ENCODE measurements at regions not wholly inside any gene's neighbourhood (a gene's known extent, or its start where the extent isn't known, plus 50 kb on each side); places are given as distances from the start of the nearest gene placed in this dataset.

DNA sequence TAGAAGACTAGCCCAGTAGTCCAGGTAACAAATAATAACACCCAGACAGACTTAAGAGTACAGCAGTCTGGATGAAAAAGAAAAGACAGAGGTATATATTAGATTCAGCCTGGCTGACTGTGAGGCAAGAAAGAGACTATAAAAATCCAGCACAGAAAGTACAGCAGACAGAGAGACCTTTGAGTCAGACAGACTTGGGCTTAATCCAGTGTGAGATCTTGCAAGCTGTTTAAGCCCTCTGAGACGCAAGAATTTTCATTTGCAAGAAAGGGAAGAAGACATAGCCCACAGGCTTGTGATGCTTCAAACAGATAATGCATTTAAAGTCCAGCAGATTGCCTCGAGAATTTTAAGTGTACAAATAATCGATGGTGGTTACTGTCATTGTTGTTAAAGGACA, 471.4 kb downstream of the LIG4 start:
- TF ChIP-seq, protein P1, sequence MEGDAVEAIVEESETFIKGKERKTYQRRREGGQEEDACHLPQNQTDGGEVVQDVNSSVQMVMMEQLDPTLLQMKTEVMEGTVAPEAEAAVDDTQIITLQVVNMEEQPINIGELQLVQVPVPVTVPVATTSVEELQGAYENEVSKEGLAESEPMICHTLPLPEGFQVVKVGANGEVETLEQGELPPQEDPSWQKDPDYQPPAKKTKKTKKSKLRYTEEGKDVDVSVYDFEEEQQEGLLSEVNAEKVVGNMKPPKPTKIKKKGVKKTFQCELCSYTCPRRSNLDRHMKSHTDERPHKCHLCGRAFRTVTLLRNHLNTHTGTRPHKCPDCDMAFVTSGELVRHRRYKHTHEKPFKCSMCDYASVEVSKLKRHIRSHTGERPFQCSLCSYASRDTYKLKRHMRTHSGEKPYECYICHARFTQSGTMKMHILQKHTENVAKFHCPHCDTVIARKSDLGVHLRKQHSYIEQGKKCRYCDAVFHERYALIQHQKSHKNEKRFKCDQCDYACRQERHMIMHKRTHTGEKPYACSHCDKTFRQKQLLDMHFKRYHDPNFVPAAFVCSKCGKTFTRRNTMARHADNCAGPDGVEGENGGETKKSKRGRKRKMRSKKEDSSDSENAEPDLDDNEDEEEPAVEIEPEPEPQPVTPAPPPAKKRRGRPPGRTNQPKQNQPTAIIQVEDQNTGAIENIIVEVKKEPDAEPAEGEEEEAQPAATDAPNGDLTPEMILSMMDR (IDR thresholded peaks at IDR 0.05), result no peak
- TF ChIP-seq POLR2A (IDR thresholded peaks at IDR 0.05), result no peak

All from thyroid gland (tissue), 4 donors.